ENCODE measurements at regions not wholly inside any gene's neighbourhood (a gene's known extent, or its start where the extent isn't known, plus 50 kb on each side); places are given as distances from the start of the nearest gene placed in this dataset.
"Not testable (repeated sequence)": the region's sequence is repeated elsewhere in the genome, so short reads cannot be mapped to it uniquely, and the experiment has no call there.

- no peak for DNase-seq
These were observed 58.3 kb downstream of the C11orf87 start for GRCh38 chr11:109480251-109480650.

- DNase-seq: no peak
These were observed 64.1 kb downstream of the C11orf87 start for GRCh38 chr11:109486129-109486528.

- DNase-seq: no peak
These were observed 69.1 kb downstream of the C11orf87 start for GRCh38 chr11:109490953-109491635.

DNA sequence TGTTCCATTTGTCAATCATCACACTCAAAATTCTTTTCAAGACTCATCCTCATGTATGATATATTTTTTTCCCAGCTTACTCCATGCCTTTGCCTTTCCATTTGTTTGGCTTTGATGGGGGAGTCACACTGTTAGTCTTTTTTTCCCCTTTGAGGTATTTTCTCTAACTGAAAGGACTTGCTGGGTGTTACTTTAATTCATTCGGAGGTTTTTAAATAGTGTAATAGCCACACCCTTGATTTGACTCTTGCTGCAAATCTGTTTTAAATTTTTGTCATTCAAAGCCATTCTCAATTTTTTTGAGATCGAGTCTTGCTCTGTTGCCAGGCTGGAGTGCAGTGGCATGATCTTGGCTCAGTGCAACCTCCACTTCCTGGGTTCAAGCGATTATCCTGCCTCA lies 84.1 kb downstream of the C11orf87 start:
- DNase-seq: no peak

- DNase-seq: no peak
These were observed 85.3 kb downstream of the C11orf87 start for GRCh38 chr11:109507331-109507730.

DNA sequence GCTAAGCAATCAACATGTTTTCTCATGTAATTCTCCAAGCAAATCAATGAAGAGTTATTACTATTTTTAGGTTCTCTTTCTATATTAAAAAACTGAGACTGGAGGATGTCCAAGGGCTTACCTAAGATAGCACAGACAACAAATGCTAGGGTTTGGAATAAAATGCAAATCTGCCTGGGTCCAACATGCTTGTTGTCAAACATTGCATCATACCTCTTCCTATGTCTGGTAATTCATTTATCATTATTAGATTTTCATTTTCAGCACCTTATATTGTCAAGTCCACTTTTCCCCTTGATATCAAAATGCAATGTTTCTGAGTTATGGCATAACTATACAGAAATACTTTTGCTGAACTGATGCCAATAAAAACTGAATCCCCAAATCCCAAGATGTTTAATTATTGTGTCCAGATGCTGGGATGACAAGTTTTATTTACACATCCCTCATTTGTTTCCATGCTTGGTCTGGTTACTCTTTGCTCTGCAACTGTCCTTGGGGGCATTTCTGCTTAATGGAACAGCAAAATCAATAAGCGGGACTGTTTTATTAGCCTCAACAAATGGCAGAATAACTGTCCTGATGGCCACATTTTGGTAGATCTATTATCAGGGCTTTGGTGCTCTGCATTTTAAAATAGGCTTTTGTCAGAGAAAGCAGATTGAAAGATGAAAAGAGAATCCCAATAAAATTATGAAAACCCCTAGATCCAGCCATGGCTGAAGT lies 86.0 kb downstream of the C11orf87 start:
- DNase-seq: no peak

- no peak for DNase-seq
These were observed 87.0 kb downstream of the C11orf87 start for GRCh38 chr11:109508943-109509342.

- no peak for DNase-seq
These were observed 88.3 kb downstream of the C11orf87 start for GRCh38 chr11:109510316-109510715.

DNA sequence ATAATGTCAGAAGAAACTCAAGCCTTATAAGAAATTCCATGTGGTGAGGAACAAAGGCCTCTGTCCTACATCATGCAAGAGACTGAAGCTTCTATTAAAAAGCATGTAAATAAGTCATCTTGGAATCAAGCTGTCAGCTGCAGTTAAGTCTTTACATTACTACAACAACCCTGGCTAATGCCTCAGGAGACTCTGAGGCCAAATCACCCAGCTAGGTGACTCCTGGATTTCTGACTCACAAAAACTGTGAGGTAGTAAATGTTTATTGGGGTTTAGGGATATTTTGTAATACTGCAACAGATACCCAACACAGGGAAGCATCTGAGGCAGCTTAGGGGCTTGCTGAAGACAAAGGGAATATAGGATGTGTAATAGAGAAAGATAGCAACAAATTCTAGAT lies 89.6 kb downstream of the C11orf87 start:
- DNase-seq: no peak

DNA sequence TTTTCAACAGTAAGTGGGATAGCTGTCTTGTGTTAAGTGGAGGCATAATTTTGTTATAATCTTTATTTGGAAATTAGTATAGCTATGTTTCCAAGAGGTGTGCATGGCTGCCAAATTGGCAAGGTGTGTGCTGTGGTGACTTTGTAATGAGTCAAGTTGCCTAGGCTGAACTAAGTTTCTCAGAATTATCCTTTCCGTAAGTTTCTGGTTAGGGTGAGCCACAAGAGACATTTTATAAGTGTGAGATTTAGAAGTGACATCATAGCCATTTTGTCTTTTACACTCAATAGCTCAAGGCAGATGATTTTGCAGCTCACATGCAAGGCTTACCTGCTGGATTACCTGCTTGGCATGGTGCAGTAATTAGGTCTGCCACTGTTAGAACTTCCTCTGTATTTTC lies 90.3 kb downstream of the C11orf87 start:
- no peak for DNase-seq

- DNase-seq: no peak
These were observed 90.7 kb downstream of the C11orf87 start for GRCh38 chr11:109512680-109513079.

DNA sequence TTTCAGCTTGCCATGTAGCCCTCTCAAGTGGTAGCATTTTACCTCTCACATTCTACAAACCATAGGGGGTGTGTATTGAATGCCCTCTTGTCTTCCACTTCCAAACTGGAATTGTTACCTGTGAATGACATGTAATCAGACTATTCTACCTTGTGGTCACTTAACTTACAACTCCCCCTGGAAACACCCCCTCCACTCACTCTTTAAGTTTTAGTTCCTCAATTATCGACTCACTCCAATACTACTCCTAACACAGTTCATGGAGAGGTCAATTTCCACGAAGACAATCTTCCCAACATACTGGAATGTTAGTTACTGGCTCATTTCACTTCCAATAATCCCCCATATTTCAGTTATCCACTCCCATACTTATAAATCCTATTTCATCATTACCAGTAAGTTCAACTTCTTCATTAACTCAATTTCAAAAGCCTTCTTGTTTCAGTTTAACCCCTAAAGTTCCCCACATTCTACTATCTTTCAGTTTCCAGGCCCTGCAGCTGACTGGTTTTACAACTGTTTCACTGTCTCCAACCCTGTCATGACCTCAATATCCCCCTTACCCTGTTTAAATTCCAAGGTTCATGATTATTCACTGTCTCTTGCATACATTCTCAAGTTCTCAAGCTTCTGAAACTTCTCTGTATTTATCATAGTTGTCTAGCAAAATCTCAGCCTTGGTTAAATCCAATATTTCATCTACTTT lies 92.5 kb downstream of the C11orf87 start:
- DNase-seq: no peak

DNA sequence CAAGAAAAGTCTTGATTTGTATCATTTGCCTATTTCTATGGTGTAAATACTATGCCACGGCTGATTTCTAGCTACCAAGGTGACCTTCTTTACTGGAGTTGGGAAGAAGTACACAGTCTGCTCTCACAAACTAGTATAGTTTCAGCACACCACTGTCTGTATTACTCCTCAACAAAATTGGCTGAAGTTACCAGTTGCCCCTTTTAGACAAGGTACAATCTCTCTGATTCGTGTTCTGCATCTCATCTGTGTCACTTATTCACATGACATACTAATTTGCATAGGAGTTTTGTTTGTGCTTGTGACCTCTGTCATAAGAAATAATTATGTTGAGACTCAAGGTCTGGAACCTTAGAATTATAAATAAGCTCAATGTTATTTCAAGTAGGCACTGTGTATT lies 97.3 kb downstream of the C11orf87 start:
- DNase-seq: no peak

DNA sequence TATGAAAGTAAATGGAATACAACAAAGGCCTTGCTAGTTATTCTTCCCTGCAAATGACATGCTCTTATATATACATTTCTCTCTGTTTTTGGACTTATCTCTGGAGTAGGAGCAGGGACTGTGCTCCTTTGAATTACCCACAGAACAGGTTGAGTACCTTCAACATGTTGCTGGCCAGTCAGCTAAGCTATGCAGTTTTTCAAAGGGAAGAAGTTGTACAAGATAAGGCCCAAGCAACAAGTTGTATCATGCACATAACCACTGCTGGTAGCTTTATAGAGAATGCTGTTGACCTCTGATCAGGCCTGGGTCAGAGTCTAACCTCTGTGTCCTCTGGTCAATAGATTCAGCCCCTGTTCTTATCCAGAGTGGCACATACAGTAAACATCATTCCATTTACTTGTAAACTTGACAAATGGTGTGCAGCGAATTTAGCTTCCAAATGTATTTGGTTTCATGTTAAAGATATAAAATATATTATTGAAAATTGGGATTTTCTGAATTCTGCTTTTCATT lies 99.6 kb downstream of the C11orf87 start:
- DNase-seq: no peak

GRCh38 chr11:109522116-109522755 lies 100.2 kb downstream of the C11orf87 start:
- DNase-seq: no peak

- DNase-seq: not testable (repeated sequence)
These were observed 103.6 kb downstream of the C11orf87 start for GRCh38 chr11:109525636-109526035.

DNA sequence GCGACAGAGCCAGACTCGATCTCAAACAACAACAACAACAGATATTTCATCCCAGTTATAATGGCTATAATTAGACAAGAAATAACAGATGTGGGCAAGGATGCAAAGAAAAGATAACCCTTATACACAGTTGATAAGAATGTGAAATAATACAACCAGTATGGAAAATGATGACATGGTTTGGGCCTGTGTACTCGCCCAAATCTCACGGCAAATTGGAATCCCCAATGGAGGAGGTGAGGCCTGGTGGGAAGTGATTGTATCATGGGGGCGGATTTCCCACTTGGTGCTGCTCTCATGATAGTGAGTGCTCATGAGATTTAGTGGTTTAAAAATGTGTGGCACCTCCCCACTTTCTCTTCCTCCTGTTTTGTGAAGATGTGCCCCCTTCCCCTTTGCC lies 104.1 kb downstream of the C11orf87 start:
- no peak for DNase-seq

- DNase-seq: no peak
These were observed 104.9 kb downstream of the C11orf87 start for GRCh38 chr11:109526931-109527330.

- no peak for DNase-seq
These were observed 105.5 kb downstream of the C11orf87 start for GRCh38 chr11:109527496-109527895.

DNA sequence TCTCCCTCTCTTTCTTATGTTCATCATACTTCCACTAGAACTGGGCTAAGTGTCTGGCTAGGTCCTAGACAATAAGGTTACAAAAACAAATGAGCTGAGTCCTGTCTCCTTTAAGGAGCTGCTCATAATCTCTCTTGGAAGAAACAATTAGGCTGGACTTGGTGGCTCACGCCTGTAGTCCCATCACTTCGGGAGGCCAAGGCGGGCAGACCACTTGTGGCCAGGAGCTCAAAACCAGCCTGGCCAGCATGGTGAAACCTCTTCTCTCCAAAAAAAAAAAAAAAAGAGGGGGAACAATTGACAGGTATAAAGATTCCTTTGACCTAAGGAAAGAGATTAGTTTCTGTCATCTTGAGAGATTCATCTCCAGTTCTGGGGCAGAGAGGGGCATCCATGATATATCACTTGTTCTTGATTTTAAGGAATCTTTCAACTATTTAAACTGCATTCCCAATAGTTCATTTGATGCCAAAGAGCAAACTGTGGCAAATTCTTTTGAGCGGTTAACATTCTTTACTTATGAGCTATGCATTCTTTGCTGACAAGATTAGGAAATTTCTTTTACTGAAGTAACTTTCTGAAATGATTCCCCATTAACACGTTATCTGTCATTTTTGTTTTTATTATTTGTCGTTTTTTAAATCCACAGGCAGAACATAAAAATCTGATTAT lies 125.5 kb downstream of the C11orf87 start:
- DNase-seq: no peak

DNA sequence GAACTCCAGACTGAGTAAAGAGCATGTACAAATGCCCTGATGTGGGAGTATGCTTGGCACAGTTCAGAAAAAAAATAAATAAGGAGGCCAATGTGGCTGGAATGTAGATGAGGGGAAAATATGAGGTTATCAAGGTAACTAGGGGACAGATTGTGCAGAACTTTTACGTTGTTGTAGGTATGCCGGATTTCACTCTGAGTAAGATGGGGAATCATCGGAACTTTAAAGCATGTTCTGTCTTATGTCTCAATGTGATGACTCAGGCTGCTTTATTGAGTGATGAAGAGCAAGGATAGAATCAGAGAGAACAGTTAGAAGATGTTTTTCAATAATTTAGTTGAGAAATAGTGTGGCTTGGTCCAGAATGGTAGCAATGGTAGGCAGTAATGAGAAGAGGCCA lies 130.4 kb downstream of the C11orf87 start:
- no peak for DNase-seq

DNA sequence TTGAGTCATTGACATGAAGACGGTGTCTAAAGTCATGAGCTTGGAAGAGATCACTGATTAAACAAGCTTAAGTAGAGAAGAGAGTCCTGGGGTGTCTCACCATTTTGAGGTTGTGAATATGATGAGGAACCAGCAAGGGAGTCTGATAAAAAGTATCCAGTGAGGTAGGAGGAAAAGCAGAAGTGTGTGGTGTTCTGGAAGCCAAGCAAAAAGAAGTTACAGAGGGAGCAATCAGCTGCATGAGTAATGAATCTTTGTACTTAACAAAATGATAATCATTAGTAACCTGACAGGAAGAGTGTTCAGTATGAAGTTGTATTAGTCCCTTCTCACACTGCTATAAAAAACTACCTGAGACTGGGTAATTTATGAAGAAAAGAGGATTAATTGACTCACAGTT lies 131.3 kb downstream of the C11orf87 start:
- DNase-seq: no peak

DNA sequence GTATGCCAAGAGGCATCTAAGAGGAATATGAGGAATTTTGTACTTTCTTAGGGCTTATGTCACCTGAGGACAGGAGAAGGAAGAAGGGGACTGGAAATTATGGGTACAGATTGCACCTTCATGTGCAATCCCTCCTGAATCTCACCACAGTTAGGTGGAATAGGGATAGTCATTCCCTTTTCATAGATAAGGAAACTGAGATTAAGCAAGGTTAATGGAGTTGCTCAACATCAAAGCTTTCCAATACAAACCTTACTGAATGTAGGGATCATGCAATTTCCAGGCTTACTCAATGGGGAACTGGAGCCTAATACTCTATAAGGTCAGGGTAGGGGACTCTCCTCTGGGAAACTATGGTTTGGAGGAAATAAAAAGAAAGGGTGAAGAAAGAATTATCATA lies 133.0 kb downstream of the C11orf87 start:
- no peak for DNase-seq

All from stimulated activated CD4-positive, alpha-beta T cell treated with anti-CD3 and anti-CD28 coated beads, Interleukin-4, amount 100 ng/mL, for 1 hour (primary cell).